Activated CD8-positive, alpha-beta memory T cell treated with anti-CD3 and anti-CD28 coated beads, Interleukin-2, amount 10 ng/mL, durations not matched to agents 7 days and 5 days (primary cell): ENCODE measurements at regions not wholly inside any gene's neighbourhood (a gene's known extent, or its start where the extent isn't known, plus 50 kb on each side); places are given as distances from the start of the nearest gene placed in this dataset.
"Not testable (repeated sequence)": the region's sequence is repeated elsewhere in the genome, so short reads cannot be mapped to it uniquely, and the experiment has no call there.

Experiments
- ATAC-seq: fragments of 150-1000 bp; cut with Tn5 transposase; one replicate; pipeline ENCODE4 v1.10.0; 2021; ENCODE audit warnings: moderate library complexity
- CTCF ChIA-PET: fragments of 350-600 bp; sonication (Branson Sonifier 250); formaldehyde crosslinking; loops from one replicate; lab custom pipeline; 2021; ENCODE audit warnings: antibody characterized with exemption; lab: Charles Lee
- DNase-seq: peaks from one replicate; pipeline ENCODE4 v3.0.0-alpha.2; 2020
- H3K27ac Mint-ChIP-seq: one replicate; pipeline ENCODE4 v1.8.0; 2021; ENCODE audit warnings: mild to moderate bottlenecking, mixed read lengths
- H3K27me3 Mint-ChIP-seq: one replicate; pipeline ENCODE4 v1.8.0; 2021; ENCODE audit warnings: mixed read lengths
- H3K36me3 Mint-ChIP-seq: one replicate; pipeline ENCODE4 v1.8.0; 2021; ENCODE audit warnings: mild to moderate bottlenecking, mixed read lengths
- H3K4me1 Mint-ChIP-seq: one replicate; pipeline ENCODE4 v1.8.0; 2021; ENCODE audit warnings: mixed read lengths
- H3K4me3 Mint-ChIP-seq: one replicate; pipeline ENCODE4 v1.8.0; 2021; ENCODE audit warnings: mild to moderate bottlenecking, moderate library complexity, mixed read lengths
- H3K9me3 Mint-ChIP-seq: one replicate; pipeline ENCODE4 v1.8.0; 2022; ENCODE audit warnings: low read depth, mixed read lengths

GRCh38 chr13:30520571-30520970 is 54.8 kb upstream of the HMGB1 start:
- ATAC-seq (no peak), DNase-seq (no peak)
- CTCF ChIA-PET: no interaction called here
- no peak overlapping the region for H3K4me3 Mint-ChIP-seq
- H3K27me3 Mint-ChIP-seq: peaks cover 5% of the 10 kb centered on the region
- peaks cover 5% of the 10 kb centered on the region for H3K4me1 Mint-ChIP-seq
- H3K36me3 Mint-ChIP-seq: no peaks in the 10 kb centered on the region
- no peaks in the 10 kb centered on the region for H3K9me3 Mint-ChIP-seq
- no peak overlapping the region for H3K27ac Mint-ChIP-seq

GRCh38 chr13:30523211-30523610 is 57.5 kb upstream of the HMGB1 start:
- H3K36me3 Mint-ChIP-seq: no peaks in the 10 kb centered on the region
- no peaks in the 10 kb centered on the region for H3K9me3 Mint-ChIP-seq
- no peak overlapping the region for H3K4me3 Mint-ChIP-seq
- DNase-seq: no peak
- CTCF ChIA-PET: no interaction called here
- peaks cover 5% of the 10 kb centered on the region for H3K4me1 Mint-ChIP-seq
- no peak overlapping the region for H3K27ac Mint-ChIP-seq
- no peak for ATAC-seq
- peaks cover 2% of the 10 kb centered on the region for H3K27me3 Mint-ChIP-seq

- ATAC-seq, DNase-seq, H3K9me3 Mint-ChIP-seq, H3K27ac Mint-ChIP-seq, H3K36me3 Mint-ChIP-seq, CTCF ChIA-PET, H3K4me1 Mint-ChIP-seq, H3K27me3 Mint-ChIP-seq, H3K4me3 Mint-ChIP-seq: not testable (repeated sequence)
Observed at GRCh38 chr13:30523817-30524216, 58.1 kb upstream of the HMGB1 start.

GRCh38 chr13:30525212-30525611 is 59.5 kb upstream of the HMGB1 start:
- not testable (repeated sequence) for ATAC-seq, H3K36me3 Mint-ChIP-seq, H3K27me3 Mint-ChIP-seq, H3K9me3 Mint-ChIP-seq, H3K4me1 Mint-ChIP-seq, H3K4me3 Mint-ChIP-seq, H3K27ac Mint-ChIP-seq, DNase-seq
- CTCF ChIA-PET: interaction anchor here (1.1 kb wide), 1 partner anchor 11 kb away, joined by 3 read pairs; no protein-coding TSS in a partner anchor

- Mint-ChIP-seq H3K4me1 (peaks cover 8% of the 10 kb centered on the region), H3K9me3 (no peaks in the 10 kb centered on the region), H3K27ac (no peak overlapping the region), H3K36me3 (no peaks in the 10 kb centered on the region), H3K4me3 (no peak overlapping the region), H3K27me3 (no peaks in the 10 kb centered on the region)
- DNase-seq: no peak
- CTCF ChIA-PET: no interaction called here
- ATAC-seq: no peak
Observed at GRCh38 chr13:30526612-30527495, 61.1 kb upstream of the HMGB1 start.

- peaks cover 8% of the 10 kb centered on the region for H3K4me1 Mint-ChIP-seq
Observed at GRCh38 chr13:30529085-30529834, 63.5 kb upstream of the HMGB1 start.

GRCh38 chr13:30535046-30535445 is 69.3 kb upstream of the HMGB1 start:
- no peaks in the 10 kb centered on the region for H3K4me1 Mint-ChIP-seq
- ATAC-seq: no peak
- no peak for DNase-seq
- no peaks in the 10 kb centered on the region for H3K36me3 Mint-ChIP-seq
- H3K4me3 Mint-ChIP-seq: no peak overlapping the region
- H3K27me3 Mint-ChIP-seq: peaks cover 3% of the 10 kb centered on the region
- no peak overlapping the region for H3K27ac Mint-ChIP-seq
- CTCF ChIA-PET: interaction anchor here (1.1 kb wide), 1 partner anchor 10 kb away, joined by 3 read pairs; no protein-coding TSS in a partner anchor
- no peaks in the 10 kb centered on the region for H3K9me3 Mint-ChIP-seq

More at GRCh38 chr13:30529085-30529834, 63.5 kb upstream of the HMGB1 start:
- H3K36me3 Mint-ChIP-seq: no peaks in the 10 kb centered on the region
- H3K4me3 Mint-ChIP-seq: no peak overlapping the region
- no peaks in the 10 kb centered on the region for H3K9me3 Mint-ChIP-seq
- DNase-seq: no peak
- CTCF ChIA-PET: no interaction called here
- ATAC-seq: peak; percentile 20
- H3K27me3 Mint-ChIP-seq: no peaks in the 10 kb centered on the region
- no peak overlapping the region for H3K27ac Mint-ChIP-seq

- Mint-ChIP-seq H3K27me3 (no peaks in the 10 kb centered on the region), H3K27ac (no peak overlapping the region), H3K4me1 (peaks cover 1% of the 10 kb centered on the region), H3K36me3 (no peaks in the 10 kb centered on the region), H3K4me3 (no peak overlapping the region), H3K9me3 (no peaks in the 10 kb centered on the region)
- DNase-seq (no peak), ATAC-seq (no peak)
- CTCF ChIA-PET: no interaction called here
Observed at GRCh38 chr13:30545320-30545719, 72.4 kb upstream of the USPL1 start.

- ATAC-seq, DNase-seq, H3K27ac Mint-ChIP-seq, H3K36me3 Mint-ChIP-seq, H3K9me3 Mint-ChIP-seq, H3K4me1 Mint-ChIP-seq, H3K27me3 Mint-ChIP-seq, CTCF ChIA-PET, H3K4me3 Mint-ChIP-seq: not testable (repeated sequence)
Observed at GRCh38 chr13:30548046-30548445, 69.7 kb upstream of the USPL1 start.

- Mint-ChIP-seq H3K27me3 (no peaks in the 10 kb centered on the region), H3K27ac (no peak overlapping the region), H3K4me1 (peaks cover 1% of the 10 kb centered on the region), H3K4me3 (no peak overlapping the region), H3K36me3 (no peaks in the 10 kb centered on the region), H3K9me3 (no peaks in the 10 kb centered on the region)
- ATAC-seq (peak; percentile 76), DNase-seq (peak; percentile 40)
- CTCF ChIA-PET: interaction anchor here (0.8 to 1.1 kb wide), 2 partner anchors 17 to 85 kb away, joined by 3 read pairs; partner anchors contain the start of gene HMGB1
Observed at GRCh38 chr13:30551189-30551588, 66.5 kb upstream of the USPL1 start.

GRCh38 chr13:30552567-30552966 is 65.2 kb upstream of the USPL1 start:
- CTCF ChIA-PET: interaction anchor here (0.9 kb wide), 1 partner anchor 420 kb away, joined by 3 read pairs; no protein-coding TSS in a partner anchor
- peaks cover 1% of the 10 kb centered on the region for H3K4me1 Mint-ChIP-seq
- peaks cover 5% of the 10 kb centered on the region for H3K27me3 Mint-ChIP-seq
- no peak overlapping the region for H3K27ac Mint-ChIP-seq
- no peaks in the 10 kb centered on the region for H3K9me3 Mint-ChIP-seq
- DNase-seq (no peak), ATAC-seq (no peak)
- H3K36me3 Mint-ChIP-seq: no peaks in the 10 kb centered on the region
- no peak overlapping the region for H3K4me3 Mint-ChIP-seq

GRCh38 chr13:30559274-30559673 is 58.4 kb upstream of the USPL1 start:
- no peak for DNase-seq
- H3K4me1 Mint-ChIP-seq: no peaks in the 10 kb centered on the region
- no peak for ATAC-seq
- no peak overlapping the region for H3K4me3 Mint-ChIP-seq
- H3K9me3 Mint-ChIP-seq: no peaks in the 10 kb centered on the region
- CTCF ChIA-PET: no interaction called here
- peaks cover 27% of the 10 kb centered on the region for H3K27me3 Mint-ChIP-seq
- no peak overlapping the region for H3K27ac Mint-ChIP-seq
- no peaks in the 10 kb centered on the region for H3K36me3 Mint-ChIP-seq

- no peak overlapping the region for H3K27ac Mint-ChIP-seq
- H3K36me3 Mint-ChIP-seq: no peaks in the 10 kb centered on the region
- CTCF ChIA-PET: no interaction called here
- no peak for DNase-seq
- H3K27me3 Mint-ChIP-seq: peaks cover 29% of the 10 kb centered on the region
- no peaks in the 10 kb centered on the region for H3K4me1 Mint-ChIP-seq
- H3K9me3 Mint-ChIP-seq: no peaks in the 10 kb centered on the region
- no peak overlapping the region for H3K4me3 Mint-ChIP-seq
- ATAC-seq: no peak
Observed at GRCh38 chr13:30560212-30560611, 57.5 kb upstream of the USPL1 start.
